Activated naive CD4-positive, alpha-beta T cell treated with anti-CD3 and anti-CD28 coated beads, Interleukin-2, amount 50 U/mL, for 72 hours (primary cell): ENCODE measurements at regions not wholly inside any gene's neighbourhood (a gene's known extent, or its start where the extent isn't known, plus 50 kb on each side); places are given as distances from the start of the nearest gene placed in this dataset.

Source experiments
- ATAC-seq, 2 donors: fragments of 150-1000 bp; cut with Tn5 transposase; 2 replicates each; pipeline ENCODE4 v1.10.0; 2021; ENCODE audit warnings: mild to moderate bottlenecking in 2 of 2, moderate library complexity in 2 of 2
- DNase-seq, 2 donors: peaks; one replicate each; pipeline ENCODE4 v3.0.0; 2021 to 2022; ENCODE audit warnings: low spot score in 2 of 2
- H3K27ac Mint-ChIP-seq, 2 donors: one replicate each; pipeline ENCODE4 v1.8.0; 2022; ENCODE audit warnings: mild to moderate bottlenecking in 2 of 2, mixed read lengths in 2 of 2
- H3K36me3 Mint-ChIP-seq, 2 donors: one replicate each; pipeline ENCODE4 v1.8.0; 2022; ENCODE audit warnings: mixed read lengths in 2 of 2
- H3K9me3 Mint-ChIP-seq, 2 donors: one replicate each; pipeline ENCODE4 v1.8.0; 2022; ENCODE audit warnings: mixed read lengths in 2 of 2

DNA sequence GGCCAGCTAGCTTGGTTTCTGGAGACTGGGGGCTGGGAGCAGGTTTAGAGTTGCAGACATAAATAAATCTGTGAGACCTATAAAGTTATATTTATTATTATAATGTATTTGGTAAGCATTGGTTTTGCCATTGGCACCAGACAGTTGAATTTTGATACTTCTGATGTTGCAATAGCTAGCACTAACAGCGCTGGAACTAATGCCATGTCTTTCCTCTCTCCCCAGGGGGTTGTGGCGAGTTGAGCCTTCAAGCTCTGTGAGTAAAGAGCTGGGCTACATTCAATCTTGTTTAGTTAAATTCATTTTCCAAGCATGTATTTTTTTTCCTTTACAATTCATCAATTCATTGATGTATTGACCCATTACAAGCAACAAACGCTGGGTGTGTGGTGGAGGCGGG is 358.7 kb upstream of the NR3C2 start:
- H3K27ac Mint-ChIP-seq: no peak overlapping the region
- ATAC-seq (no peak), DNase-seq (no peak)
- H3K9me3 Mint-ChIP-seq: no peaks in the 10 kb centered on the region
- H3K36me3 Mint-ChIP-seq: no peaks in the 10 kb centered on the region

DNA sequence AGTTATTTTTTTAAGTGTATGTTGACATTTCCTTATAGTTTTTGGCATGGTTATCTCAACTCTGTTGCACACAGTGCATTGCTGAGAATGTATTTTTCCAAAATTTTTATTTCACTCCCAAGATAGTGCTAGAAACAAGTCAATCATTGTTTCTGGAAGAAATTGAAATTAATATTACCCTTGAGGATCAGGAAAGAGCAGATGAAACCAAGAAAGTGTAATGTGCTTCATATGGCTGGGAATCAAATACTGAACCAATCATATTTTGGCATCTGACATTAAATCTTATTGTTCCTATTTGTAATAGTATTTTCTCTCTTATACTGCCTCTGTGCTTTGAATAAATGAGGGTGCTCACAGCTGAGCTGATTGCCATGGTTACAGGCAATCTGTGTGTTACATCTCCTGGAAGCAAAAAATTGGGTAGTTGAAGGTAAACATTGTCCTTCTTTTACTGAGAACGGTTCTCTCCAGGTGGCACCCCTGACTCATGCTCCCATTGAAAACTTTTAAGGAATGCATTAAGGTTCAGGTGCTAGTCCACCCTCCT is 358.2 kb upstream of the NR3C2 start:
- DNase-seq (no peak), ATAC-seq (no peak)
- H3K36me3 Mint-ChIP-seq: no peaks in the 10 kb centered on the region
- H3K9me3 Mint-ChIP-seq: no peaks in the 10 kb centered on the region
- no peak overlapping the region for H3K27ac Mint-ChIP-seq

DNA sequence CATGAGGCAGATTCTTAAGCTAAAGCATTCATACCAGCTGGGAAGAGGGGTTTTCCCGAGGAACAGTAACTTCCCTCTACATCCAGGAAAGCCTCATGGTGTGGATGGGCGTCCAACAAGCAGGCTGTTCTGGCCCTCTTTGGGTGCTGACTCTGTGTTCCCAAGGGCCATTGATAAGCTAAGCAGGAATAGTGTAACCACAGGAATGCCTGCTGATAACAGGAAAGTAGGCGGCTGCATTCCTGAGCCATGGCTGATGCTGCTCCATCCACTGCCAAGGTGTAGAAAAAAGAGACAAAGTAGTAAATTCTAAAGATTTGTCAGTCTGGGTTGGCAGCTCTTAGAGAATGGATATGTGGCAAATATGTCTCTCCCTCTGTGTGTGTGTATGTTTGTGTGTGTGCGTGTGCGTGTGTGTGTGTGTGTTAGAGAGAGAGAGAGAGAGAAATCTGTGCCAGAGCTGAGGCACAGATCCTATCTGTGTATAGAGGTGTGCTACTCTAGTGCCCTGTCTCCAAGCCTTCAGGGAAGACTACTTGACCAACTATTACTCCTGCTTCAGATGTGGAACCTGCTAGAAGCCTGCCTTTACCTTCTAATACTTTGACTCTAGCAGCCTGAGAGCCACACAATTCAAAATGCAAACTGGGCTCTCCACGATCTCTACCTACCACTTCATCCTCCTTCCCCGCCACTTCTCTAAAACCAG is 353.1 kb upstream of the NR3C2 start:
- no peak for ATAC-seq
- no peak overlapping the region for H3K27ac Mint-ChIP-seq
- H3K36me3 Mint-ChIP-seq: no peaks in the 10 kb centered on the region
- H3K9me3 Mint-ChIP-seq: no peaks in the 10 kb centered on the region
- DNase-seq: no peak

DNA sequence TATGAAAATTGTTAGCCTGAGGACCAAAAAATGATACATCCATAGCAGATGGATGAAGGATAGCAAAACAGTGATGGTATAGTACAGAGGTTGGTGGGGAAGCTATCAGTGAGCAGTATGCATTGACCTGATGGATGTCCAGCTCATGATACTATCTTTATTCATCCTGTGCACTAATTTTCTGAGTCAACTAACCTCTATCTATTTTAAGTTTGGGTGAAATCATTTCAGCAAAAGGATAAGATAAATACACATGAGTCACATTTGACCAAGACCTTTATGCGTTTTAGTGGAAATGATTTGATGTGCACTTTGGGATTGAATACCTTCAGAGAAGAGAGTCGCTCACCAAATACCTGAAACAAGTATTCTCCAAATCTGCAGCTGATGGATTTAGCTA is 351.0 kb upstream of the NR3C2 start:
- ATAC-seq: no peak
- DNase-seq: no peak
- H3K27ac Mint-ChIP-seq: no peak overlapping the region
- H3K9me3 Mint-ChIP-seq: no peaks in the 10 kb centered on the region
- no peaks in the 10 kb centered on the region for H3K36me3 Mint-ChIP-seq

DNA sequence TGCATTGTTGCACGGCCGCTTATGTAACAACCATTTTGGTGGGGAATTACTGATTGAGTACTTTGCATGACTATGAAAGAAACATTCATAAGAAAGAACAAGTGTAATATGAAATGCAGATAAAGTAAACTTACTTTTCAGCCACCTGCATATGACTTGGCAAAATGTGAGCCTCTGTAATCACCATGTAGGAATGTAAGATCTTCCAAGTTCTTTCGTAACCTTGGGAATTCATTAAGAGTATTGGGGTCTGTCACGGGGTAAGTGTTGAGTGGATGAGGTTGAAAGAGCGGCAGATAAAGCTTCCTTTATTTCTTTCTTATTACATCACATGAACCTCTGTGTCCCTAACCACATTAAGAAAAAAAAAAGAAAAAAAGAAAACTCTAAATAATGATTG is 348.5 kb upstream of the NR3C2 start:
- ATAC-seq (no peak), DNase-seq (no peak)
- H3K36me3 Mint-ChIP-seq: no peaks in the 10 kb centered on the region
- no peak overlapping the region for H3K27ac Mint-ChIP-seq
- H3K9me3 Mint-ChIP-seq: no peaks in the 10 kb centered on the region

DNA sequence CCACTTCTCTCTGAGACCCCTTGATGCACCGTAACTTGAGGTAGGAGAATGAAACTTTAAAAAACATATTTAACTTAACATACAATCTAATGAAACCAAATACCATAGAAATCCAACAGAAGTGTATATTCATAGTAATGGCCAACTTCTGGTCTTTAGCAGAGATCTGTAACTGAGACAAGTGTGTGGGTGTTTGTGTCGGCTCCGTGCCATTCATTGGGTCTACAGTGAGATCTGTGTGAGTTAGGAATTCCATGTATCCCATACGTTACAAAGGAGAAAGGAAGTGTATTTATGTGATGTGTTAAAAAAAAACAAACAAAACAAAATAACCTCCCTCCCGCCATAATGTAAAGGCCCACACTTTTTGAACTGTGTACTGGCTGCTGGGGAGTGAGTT is 348.0 kb upstream of the NR3C2 start:
- Mint-ChIP-seq H3K27ac (no peak overlapping the region), H3K36me3 (no peaks in the 10 kb centered on the region), H3K9me3 (no peaks in the 10 kb centered on the region)
- ATAC-seq: no peak
- DNase-seq: no peak

DNA sequence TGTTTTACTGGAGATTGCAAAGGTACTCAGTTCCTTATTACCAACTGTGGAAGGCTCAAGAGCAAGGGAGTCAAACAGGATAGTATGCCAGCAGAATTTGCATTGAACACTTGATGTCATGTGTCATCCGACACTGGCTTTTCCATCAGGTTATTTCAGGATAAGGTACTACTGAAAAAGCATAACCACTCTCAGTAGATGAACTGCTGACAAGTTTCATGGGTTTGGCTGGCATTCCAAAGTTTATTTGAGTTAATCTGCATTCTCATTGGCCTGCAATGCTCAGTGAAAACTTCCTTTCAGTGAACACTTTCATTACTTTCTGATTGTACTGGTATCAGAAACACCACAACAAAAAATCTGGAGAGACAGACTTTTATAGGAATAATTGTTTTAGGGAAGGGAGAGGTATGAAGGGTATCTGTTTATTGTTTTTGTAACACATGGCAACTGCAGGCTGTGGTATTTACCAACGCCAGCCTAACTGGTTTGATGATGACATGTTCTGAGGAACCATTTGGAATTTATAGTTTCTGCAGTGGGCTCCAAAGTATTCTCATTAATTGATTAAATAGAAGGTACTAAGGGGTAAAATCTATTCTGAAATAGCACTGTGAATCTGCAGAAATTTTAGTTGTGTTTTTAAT is 345.7 kb upstream of the NR3C2 start:
- Mint-ChIP-seq H3K9me3 (no peaks in the 10 kb centered on the region), H3K36me3 (no peaks in the 10 kb centered on the region)

DNA sequence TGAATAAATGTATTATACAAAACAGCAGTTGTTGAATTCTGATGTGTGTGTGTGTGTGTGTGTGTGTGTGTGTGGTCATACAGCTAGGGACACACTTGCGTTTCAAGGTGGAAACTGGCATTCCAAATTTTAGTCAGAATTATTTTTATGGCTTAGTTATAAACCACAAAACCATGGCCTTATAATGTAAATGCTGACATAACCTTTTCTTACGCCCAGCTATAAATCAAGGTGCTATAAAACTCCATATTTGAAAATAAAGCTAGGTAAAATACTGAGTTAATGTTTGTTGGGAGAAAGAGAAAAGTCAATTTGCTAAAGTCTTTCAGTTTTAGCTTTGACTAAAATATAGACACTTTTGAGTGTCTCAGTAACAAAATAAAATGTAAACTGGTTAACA is 345.1 kb upstream of the NR3C2 start:
- H3K36me3 Mint-ChIP-seq: no peaks in the 10 kb centered on the region

More for the DNA sequence above, 345.7 kb upstream of the NR3C2 start:
- DNase-seq: no peak
- H3K27ac Mint-ChIP-seq: no peak overlapping the region
- ATAC-seq: no peak

DNA sequence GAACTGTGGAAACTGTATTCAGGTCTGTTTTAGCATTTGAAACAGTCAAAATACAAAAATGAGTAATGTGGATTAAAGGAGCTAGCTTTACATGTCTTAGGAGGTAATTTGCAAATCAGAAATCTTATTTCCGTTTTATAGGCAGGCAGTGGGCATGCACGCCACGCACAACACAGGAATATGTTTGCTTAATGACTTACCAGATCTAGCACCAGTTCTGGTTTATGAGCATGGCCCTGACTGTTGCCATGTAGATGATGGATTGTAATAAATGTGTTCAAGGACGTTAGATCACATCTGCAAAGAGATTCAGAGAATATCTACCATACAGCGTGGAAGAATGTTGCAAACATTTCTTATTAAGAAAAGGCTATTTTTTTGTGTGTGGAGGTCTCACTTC is 344.5 kb upstream of the NR3C2 start:
- no peaks in the 10 kb centered on the region for H3K36me3 Mint-ChIP-seq
- H3K9me3 Mint-ChIP-seq: no peaks in the 10 kb centered on the region
- H3K27ac Mint-ChIP-seq: no peak overlapping the region
- ATAC-seq: no peak
- no peak for DNase-seq

More for the DNA sequence above, 345.1 kb upstream of the NR3C2 start:
- Mint-ChIP-seq H3K9me3 (no peaks in the 10 kb centered on the region), H3K27ac (no peak overlapping the region)
- ATAC-seq (no peak), DNase-seq (no peak)

DNA sequence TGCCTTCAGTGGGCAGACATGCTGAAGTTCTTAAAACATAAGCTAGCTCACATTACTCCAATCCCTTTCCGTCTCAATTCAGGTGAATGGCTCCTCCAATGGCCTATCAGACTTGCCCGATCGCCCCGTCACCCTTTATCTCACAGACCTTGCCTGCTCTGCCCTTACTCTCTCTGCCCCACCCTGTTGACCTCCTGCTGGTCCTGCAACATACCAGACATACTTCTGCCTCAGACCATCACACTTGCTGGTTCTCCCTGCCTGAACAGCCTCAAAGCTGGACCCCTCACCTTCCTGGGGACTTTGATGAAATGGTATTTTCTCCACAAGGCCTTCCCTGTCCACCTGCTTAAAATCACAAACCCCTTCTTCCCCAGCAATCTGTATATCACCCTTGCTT is 340.1 kb upstream of the NR3C2 start:
- DNase-seq (no peak), ATAC-seq (no peak)
- Mint-ChIP-seq H3K36me3 (no peaks in the 10 kb centered on the region), H3K9me3 (peaks cover 6 to 9% of the 10 kb centered on the region in 2 donors), H3K27ac (no peak overlapping the region)

DNA sequence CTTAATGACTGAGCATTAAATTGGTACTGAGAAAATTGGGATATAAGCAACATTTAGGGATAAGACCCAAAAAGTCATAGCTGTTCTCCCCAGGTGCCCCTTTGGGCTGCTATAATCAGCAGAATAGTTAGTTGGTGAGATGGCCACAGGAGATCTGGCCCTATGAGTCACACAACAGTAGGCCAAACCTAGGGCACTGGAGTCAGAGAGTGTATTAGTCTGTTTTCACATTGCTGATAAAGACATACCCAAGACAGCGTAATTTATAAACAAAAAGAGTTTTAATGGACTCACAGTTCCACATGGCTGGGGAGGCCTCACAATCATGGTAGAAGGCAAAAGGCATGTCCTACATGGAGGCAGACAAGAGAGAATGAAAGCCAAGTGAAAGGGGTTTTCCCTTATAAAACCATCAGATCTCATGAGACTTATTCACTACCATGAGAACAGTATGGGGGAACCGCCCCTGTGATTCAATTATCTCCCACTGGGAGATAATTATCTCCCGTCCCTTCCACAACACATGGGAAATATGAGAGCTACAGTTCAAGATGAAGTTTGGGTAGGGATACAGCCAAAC is 338.3 kb upstream of the NR3C2 start:
- H3K36me3 Mint-ChIP-seq: no peaks in the 10 kb centered on the region
- ATAC-seq (no peak), DNase-seq (no peak)
- no peak overlapping the region for H3K27ac Mint-ChIP-seq
- peaks cover 6 to 9% of the 10 kb centered on the region in 2 donors for H3K9me3 Mint-ChIP-seq

DNA sequence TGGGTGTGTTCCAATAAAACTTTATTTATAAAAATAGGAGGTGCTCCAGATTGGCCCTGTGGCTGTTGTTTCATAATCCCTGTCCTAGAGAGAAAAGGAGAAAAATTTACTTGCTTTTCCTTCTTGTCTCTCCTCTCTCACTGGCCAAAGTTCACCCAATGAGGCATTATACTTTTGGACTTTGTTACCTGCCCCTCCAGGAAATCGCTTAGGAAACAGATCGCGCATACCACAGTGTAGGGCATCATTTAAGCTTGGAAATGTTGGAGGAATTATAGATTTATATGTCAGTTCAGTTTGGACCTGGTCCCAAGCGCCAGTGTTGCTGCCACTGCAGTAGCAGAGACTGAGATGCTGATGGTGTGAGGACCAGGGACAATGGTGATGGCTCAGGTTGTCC is 337.6 kb upstream of the NR3C2 start:
- ATAC-seq (no peak), DNase-seq (no peak)
- H3K9me3 Mint-ChIP-seq: peaks cover 6 to 9% of the 10 kb centered on the region in 2 donors
- H3K36me3 Mint-ChIP-seq: no peaks in the 10 kb centered on the region
- no peak overlapping the region for H3K27ac Mint-ChIP-seq

DNA sequence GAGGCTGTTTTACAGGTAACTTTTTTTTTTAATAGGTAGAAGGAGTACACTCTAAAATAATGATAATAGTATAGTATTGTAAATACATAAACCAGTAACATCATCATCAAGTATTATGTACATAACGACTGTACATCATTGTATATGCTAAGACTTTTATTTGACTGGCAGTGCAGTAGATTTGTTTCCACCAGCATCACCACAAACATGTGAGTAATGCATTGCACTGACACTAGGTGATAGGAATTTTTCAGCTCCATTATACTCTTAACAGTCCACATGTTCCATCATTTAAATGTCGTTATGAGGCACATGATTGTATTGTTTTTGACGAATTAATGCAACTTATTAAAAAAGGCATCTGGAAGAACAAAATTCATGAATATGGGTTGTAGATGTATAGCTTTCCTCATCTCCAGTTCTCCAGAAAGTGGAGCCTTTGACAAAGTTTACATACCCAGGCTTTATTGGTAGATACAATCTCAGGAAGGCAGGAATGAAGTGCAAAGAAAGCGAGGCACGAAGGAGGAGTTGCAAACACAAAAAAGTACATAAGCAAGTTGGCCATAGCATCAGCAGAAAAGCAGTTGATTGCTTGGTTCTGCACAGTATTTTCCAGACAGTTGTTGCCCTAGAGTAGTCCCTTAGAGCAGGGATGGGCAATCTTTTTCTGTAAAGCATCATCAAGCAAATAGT is 336.9 kb upstream of the NR3C2 start:
- DNase-seq: no peak
- H3K36me3 Mint-ChIP-seq: no peaks in the 10 kb centered on the region
- peaks cover 6 to 9% of the 10 kb centered on the region in 2 donors for H3K9me3 Mint-ChIP-seq
- no peak for ATAC-seq
- no peak overlapping the region for H3K27ac Mint-ChIP-seq

DNA sequence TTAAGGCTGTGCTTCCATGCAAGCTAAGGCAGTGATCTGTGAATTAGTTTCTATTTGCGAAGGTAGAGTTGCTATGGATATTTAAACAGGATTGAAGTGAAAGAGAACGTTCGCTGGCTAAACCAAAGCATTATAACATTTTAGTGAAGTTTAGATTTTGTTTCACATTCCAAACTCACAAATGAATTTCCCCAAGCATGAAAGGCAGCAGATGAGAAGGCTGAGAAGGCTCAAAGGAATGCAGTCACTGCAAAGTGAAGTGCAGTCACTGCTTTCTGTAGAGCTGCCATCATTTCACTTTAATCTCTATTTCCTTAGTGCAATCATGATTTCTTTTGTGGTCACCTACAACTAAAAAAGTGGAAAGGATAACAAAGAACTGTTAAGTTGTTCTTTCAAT is 334.7 kb upstream of the NR3C2 start:
- DNase-seq (no peak), ATAC-seq (no peak)
- Mint-ChIP-seq H3K9me3 (peaks cover 6 to 9% of the 10 kb centered on the region in 2 donors), H3K36me3 (no peaks in the 10 kb centered on the region), H3K27ac (no peak overlapping the region)

DNA sequence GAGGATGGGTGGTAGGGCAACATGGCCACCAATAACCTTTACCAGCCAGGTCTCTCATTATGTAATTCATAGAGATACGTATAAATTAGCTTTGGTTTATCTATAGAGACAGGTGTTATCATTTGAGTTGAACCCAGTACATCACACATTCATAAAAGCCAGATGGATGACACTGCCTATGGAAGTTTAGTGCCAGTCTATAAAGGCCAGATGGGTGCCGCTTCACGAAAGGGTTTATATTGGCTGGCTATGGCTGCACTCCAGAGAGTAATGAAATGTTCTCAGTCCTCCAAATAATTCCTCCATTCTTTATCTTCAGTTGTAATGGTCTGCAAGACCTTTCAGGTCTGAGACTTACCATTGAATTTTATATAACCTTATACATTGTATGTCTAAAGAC is 331.9 kb upstream of the NR3C2 start:
- no peaks in the 10 kb centered on the region for H3K9me3 Mint-ChIP-seq
- ATAC-seq: no peak

DNA sequence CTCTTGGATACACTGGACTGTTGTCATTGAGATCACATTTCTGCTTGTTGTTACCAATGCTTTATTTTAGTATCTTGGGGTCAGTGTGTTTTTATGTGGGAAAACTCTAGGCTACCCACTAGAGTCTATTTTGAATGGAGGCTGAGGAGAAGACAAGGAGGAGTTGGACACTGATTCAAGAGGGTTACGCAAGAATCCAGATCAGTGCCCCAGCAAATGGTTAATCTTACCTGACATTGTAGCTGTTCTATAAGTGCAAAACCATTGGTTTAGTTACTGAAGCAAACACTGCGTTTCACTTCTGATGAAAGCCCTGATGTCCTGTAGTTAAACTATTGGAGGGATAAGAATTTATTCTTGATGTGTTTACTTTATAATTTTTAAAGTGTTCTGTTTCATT is 331.1 kb upstream of the NR3C2 start:
- no peaks in the 10 kb centered on the region for H3K9me3 Mint-ChIP-seq
- no peak overlapping the region for H3K27ac Mint-ChIP-seq
- ATAC-seq (no peak), DNase-seq (no peak)
- no peaks in the 10 kb centered on the region for H3K36me3 Mint-ChIP-seq

More for the DNA sequence above, 331.9 kb upstream of the NR3C2 start:
- Mint-ChIP-seq H3K27ac (no peak overlapping the region), H3K36me3 (no peaks in the 10 kb centered on the region)
- DNase-seq: no peak

DNA sequence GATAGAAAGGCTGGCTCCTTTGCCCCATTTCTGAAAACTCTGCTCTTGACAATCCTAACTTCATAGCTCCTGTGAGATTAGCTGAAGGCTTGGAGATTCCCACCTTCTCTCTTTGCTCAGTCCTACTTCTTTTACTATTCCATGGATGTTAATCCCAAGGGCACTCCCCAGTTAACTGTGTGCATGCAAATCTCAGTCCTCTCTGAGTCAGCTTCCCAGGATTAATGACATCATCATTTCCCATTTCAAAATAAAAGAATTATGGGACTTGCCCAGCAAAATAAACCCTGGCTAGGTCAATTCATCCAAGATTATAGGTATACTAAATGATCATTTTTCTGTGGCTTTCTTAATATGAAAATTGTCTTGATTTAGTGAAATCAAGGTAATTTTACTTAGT is 328.6 kb upstream of the NR3C2 start:
- Mint-ChIP-seq H3K9me3 (no peaks in the 10 kb centered on the region), H3K36me3 (peaks cover 0 to 4% of the 10 kb centered on the region in 2 donors), H3K27ac (no peak overlapping the region)
- no peak for DNase-seq
- ATAC-seq: no peak
